Mucosa of stomach (tissue), 1 donor: ENCODE measurements at regions not wholly inside any gene's neighbourhood (a gene's known extent, or its start where the extent isn't known, plus 50 kb on each side); places are given as distances from the start of the nearest gene placed in this dataset.

ENCODE experiments used
- H3K27me3 ChIP-seq: one replicate; pipeline ENCODE4 v1.7.0; 2013; ENCODE audit warnings: mild to moderate bottlenecking, low read length; ENCODE audit not compliant: control insufficient read depth, insufficient read depth
- H3K36me3 ChIP-seq: one replicate; pipeline ENCODE4 v1.7.0; 2013; ENCODE audit warnings: low read length; ENCODE audit not compliant: control insufficient read depth, insufficient read depth
- H3K4me1 ChIP-seq: one replicate; pipeline ENCODE4 v1.7.0; 2013; ENCODE audit warnings: mild to moderate bottlenecking, low read length; ENCODE audit not compliant: control insufficient read depth, insufficient read depth
- H3K4me3 ChIP-seq: one replicate; pipeline ENCODE4 v1.7.0; 2013; ENCODE audit warnings: low read length
- H3K9ac ChIP-seq: one replicate; pipeline ENCODE4 v1.7.0; 2013; ENCODE audit warnings: mild to moderate bottlenecking, low read length, moderate library complexity
- H3K9me3 ChIP-seq: one replicate; pipeline ENCODE4 v1.7.0; 2013; ENCODE audit warnings: mild to moderate bottlenecking, low read length, moderate library complexity; ENCODE audit not compliant: control insufficient read depth
- donor health status: Pancreatic carcinoma.

- Histone ChIP-seq H3K4me3 (no peak overlapping the region), H3K36me3 (no peaks in the 10 kb centered on the region), H3K4me1 (no peaks in the 10 kb centered on the region), H3K9ac (no peak overlapping the region), H3K9me3 (no peaks in the 10 kb centered on the region), H3K27me3 (no peaks in the 10 kb centered on the region)
These were observed 1021.2 kb downstream of the TBC1D22A start for GRCh38 chr22:47783433-47784366.

GRCh38 chr22:47782328-47783075 is 1020.1 kb downstream of the TBC1D22A start:
- Histone ChIP-seq H3K36me3 (no peaks in the 10 kb centered on the region), H3K4me3 (no peak overlapping the region), H3K9ac (no peak overlapping the region), H3K27me3 (no peaks in the 10 kb centered on the region), H3K9me3 (no peaks in the 10 kb centered on the region), H3K4me1 (no peaks in the 10 kb centered on the region)

DNA sequence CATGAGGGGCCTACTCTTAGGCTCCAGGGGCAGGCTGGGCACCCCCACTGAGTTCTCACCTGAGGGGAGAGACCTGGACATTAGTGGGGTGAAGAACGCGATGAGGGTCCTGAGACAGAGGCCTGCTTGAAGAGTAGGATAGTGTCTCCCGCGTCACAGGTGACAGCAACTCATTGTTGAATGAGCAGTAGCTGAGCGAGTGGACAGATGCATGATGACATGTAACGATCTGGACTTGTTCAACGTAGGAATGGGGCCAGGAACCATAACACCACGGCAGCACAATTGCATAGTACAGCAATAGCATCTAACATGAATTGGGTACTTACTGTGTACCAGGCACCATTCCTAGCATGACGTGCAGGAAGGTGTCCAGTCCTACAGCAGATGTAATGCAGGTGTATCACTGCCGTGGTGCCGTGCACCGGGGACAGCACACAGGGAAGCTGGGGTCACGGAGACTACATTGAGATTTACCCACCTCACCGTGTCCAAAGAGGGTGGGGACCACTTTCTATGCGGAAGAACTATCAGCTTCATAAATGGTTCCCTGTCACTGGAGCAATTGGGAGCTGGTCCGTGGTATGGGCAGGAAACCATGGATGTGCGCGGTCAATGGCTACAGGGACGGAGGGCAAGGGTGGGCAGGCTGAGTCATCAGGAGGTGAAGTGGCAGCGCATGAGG is 1019.1 kb downstream of the TBC1D22A start:
- Histone ChIP-seq H3K4me3 (no peak overlapping the region), H3K36me3 (no peaks in the 10 kb centered on the region), H3K27me3 (no peaks in the 10 kb centered on the region), H3K9me3 (no peaks in the 10 kb centered on the region), H3K9ac (no peak overlapping the region), H3K4me1 (no peaks in the 10 kb centered on the region)

DNA sequence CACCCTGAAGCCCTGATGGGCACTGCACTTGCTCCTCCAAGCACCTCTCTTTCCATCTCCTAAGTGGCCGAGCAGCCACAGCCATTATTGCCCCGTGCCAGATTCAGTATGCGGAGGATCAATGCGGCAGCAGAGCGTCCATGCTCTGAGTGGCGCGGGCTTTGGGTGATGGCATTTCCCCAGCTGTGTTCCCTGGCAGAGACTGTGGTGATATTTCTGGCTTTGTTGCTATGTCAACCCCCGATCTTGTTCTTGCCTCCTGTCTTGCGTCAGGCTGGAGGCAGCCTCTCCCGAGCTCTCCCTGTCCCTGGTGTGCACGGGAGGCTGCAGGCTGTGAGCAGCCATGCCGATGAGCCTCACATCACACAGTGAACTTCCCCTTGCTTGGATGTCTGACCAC is 1018.6 kb downstream of the TBC1D22A start:
- no peak overlapping the region for H3K4me3 ChIP-seq
- no peak overlapping the region for H3K9ac ChIP-seq
- no peaks in the 10 kb centered on the region for H3K27me3 ChIP-seq
- no peaks in the 10 kb centered on the region for H3K4me1 ChIP-seq
- H3K36me3 ChIP-seq: no peaks in the 10 kb centered on the region
- no peaks in the 10 kb centered on the region for H3K9me3 ChIP-seq

- no peaks in the 10 kb centered on the region for H3K27me3 ChIP-seq
- no peaks in the 10 kb centered on the region for H3K36me3 ChIP-seq
- H3K4me1 ChIP-seq: no peaks in the 10 kb centered on the region
- H3K4me3 ChIP-seq: no peak overlapping the region
- no peaks in the 10 kb centered on the region for H3K9me3 ChIP-seq
- no peak overlapping the region for H3K9ac ChIP-seq
These were observed 1017.9 kb downstream of the TBC1D22A start for GRCh38 chr22:47780281-47780875.

GRCh38 chr22:47779474-47779873 is 1017.0 kb downstream of the TBC1D22A start:
- Histone ChIP-seq H3K9ac (no peak overlapping the region), H3K27me3 (no peaks in the 10 kb centered on the region), H3K9me3 (no peaks in the 10 kb centered on the region), H3K4me1 (no peaks in the 10 kb centered on the region), H3K4me3 (no peak overlapping the region), H3K36me3 (no peaks in the 10 kb centered on the region)

DNA sequence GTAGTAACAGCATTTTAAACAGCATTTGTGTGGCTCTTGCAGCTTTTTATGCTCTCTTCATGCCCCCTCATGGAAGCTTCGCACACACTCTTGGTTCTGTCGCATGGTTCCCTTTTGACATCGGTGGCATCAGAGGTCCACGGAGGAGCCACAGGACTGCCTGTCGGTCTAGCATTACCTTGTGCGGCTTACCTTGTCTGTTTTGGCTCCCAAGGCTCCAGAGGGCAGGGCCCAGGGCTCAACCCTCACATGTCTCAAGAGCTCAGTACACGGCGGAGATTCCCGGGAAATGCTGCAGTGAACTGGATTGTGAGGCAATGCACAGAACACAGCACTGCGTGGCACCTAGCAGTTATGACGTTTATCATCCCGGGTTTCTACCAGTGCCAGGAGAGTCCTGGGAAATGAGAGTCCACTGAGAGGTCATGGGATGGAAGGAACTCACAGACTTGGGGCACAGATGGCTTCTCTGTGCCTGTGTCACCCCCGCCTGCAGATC is 1015.8 kb downstream of the TBC1D22A start:
- H3K4me3 ChIP-seq: no peak overlapping the region
- H3K9me3 ChIP-seq: no peaks in the 10 kb centered on the region
- no peaks in the 10 kb centered on the region for H3K4me1 ChIP-seq
- H3K27me3 ChIP-seq: no peaks in the 10 kb centered on the region
- H3K36me3 ChIP-seq: no peaks in the 10 kb centered on the region
- H3K9ac ChIP-seq: no peak overlapping the region

GRCh38 chr22:47777426-47777825 is 1015.0 kb downstream of the TBC1D22A start:
- no peaks in the 10 kb centered on the region for H3K9me3 ChIP-seq
- no peaks in the 10 kb centered on the region for H3K27me3 ChIP-seq
- no peak overlapping the region for H3K9ac ChIP-seq
- no peaks in the 10 kb centered on the region for H3K4me1 ChIP-seq
- no peaks in the 10 kb centered on the region for H3K36me3 ChIP-seq
- H3K4me3 ChIP-seq: no peak overlapping the region

DNA sequence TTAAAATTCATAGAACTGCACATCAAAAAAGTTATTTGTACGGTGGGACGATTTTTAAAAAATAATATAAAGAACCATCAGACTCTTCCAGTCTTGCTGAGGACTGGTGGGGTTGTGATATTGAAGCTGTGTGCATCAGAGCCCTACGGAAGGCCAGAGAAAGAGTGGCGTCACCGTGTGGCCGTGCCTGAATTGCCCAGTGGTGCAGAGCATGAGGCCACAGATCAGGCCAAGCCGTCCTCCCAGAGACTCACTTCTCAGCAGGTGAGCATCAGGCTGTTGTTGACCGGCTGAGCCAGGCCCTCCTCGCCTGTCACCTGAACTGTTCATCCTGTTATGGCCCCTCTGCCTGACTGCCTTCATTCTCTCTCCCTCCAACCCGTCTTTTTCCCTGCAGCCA is 1013.9 kb downstream of the TBC1D22A start:
- Histone ChIP-seq H3K36me3 (no peaks in the 10 kb centered on the region), H3K4me1 (no peaks in the 10 kb centered on the region), H3K9ac (no peak overlapping the region), H3K27me3 (no peaks in the 10 kb centered on the region), H3K9me3 (no peaks in the 10 kb centered on the region), H3K4me3 (no peak overlapping the region)

- H3K36me3 ChIP-seq: no peaks in the 10 kb centered on the region
- H3K27me3 ChIP-seq: no peaks in the 10 kb centered on the region
- H3K4me3 ChIP-seq: no peak overlapping the region
- no peaks in the 10 kb centered on the region for H3K9me3 ChIP-seq
- H3K9ac ChIP-seq: no peak overlapping the region
- H3K4me1 ChIP-seq: no peaks in the 10 kb centered on the region
These were observed 1013.2 kb downstream of the TBC1D22A start for GRCh38 chr22:47775686-47776085.

DNA sequence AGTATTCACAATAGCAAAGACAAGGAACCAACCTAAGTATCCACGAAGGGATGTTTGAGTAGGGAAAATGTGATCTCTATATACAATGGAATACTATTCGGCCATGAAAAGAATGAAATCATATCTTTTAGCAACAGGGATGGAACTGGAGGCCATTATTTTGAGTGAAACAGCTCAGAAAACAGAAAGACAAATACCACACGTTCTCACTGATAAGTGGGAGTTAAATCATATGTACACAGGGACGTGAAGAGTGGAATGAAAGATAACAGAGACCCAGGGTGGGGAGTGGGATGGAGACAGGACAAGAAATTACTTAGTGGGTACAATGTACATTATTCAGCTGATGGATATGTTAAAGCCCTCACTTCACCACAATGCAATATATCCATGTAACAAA is 1012.7 kb downstream of the TBC1D22A start:
- no peak overlapping the region for H3K9ac ChIP-seq
- no peaks in the 10 kb centered on the region for H3K36me3 ChIP-seq
- no peaks in the 10 kb centered on the region for H3K27me3 ChIP-seq
- H3K4me1 ChIP-seq: no peaks in the 10 kb centered on the region
- no peaks in the 10 kb centered on the region for H3K9me3 ChIP-seq
- no peak overlapping the region for H3K4me3 ChIP-seq
